Liver (tissue), 8 donors: ENCODE measurements at regions not wholly inside any gene's neighbourhood (a gene's known extent, or its start where the extent isn't known, plus 50 kb on each side); places are given as distances from the start of the nearest gene placed in this dataset.

ENCODE experiments used
- DNase-seq: peaks from one replicate; pipeline ENCODE4 v3.0.0-alpha.2; 2017; ENCODE audit warnings: low spot score
- H3K27ac ChIP-seq, 2 donors: one replicate each; pipeline ENCODE4 v1.7.0; 2013; ENCODE audit warnings: inconsistent platforms in 2 of 2, low read length in 2 of 2, control low read depth in 1 of 2, low read depth in 1 of 2, mild to moderate bottlenecking in 1 of 2
- H3K27me3 ChIP-seq, 4 donors: one replicate each; pipeline versions ENCODE4 v1.6.1 to v1.7.0; 2013; ENCODE audit warnings: low read length in 3 of 4, inconsistent platforms in 1 of 4, mild to moderate bottlenecking in 1 of 4, moderate library complexity in 1 of 4; ENCODE audit not compliant: control insufficient read depth in 4 of 4, insufficient read depth in 4 of 4
- H3K36me3 ChIP-seq, 4 donors: one replicate each; pipeline versions ENCODE4 v1.6.1 to v1.7.0; 2013; ENCODE audit warnings: low read length in 3 of 4, mild to moderate bottlenecking in 3 of 4, low read depth in 1 of 4, moderate library complexity in 1 of 4; ENCODE audit not compliant: control insufficient read depth in 4 of 4, insufficient read depth in 3 of 4
- H3K4me1 ChIP-seq, 4 donors: one replicate each; pipeline versions ENCODE4 v1.6.1 to v1.7.0; 2013; ENCODE audit warnings: low read length in 3 of 4, mild to moderate bottlenecking in 3 of 4, moderate library complexity in 1 of 4; ENCODE audit not compliant: control insufficient read depth in 4 of 4, insufficient read depth in 4 of 4
- H3K4me3 ChIP-seq, 3 donors: one replicate each; pipeline versions ENCODE4 v1.6.1 to v1.7.0; 2013; ENCODE audit warnings: low read length in 3 of 3, control low read depth in 1 of 3, low read depth in 1 of 3, mild to moderate bottlenecking in 1 of 3
- H3K9ac ChIP-seq, 2 donors: one replicate each; pipeline ENCODE4 v1.7.0; 2013; ENCODE audit warnings: low read length in 2 of 2, mild to moderate bottlenecking in 2 of 2, moderate library complexity in 2 of 2, control low read depth in 1 of 2, low read depth in 1 of 2
- H3K9me3 ChIP-seq, 4 donors: one replicate each; pipeline versions ENCODE4 v1.6.1 to v1.7.0; 2013; ENCODE audit warnings: low read length in 3 of 4; ENCODE audit not compliant: control insufficient read depth in 4 of 4
- ATF3 ChIP-seq: IDR thresholded peaks from 2 replicates; pipeline ENCODE4 v1.6.1; 2016; ENCODE audit warnings: antibody characterized with exemption
- CTCF ChIP-seq: fragments of 150-350 bp; IDR thresholded peaks from 2 replicates; pipeline ENCODE4 v1.5.1; 2017; ENCODE audit warnings: improper control_type of control experiment, low read depth, low read length; ENCODE audit not compliant: missing input control
- FOXA1 ChIP-seq: IDR thresholded peaks from 2 replicates; pipeline ENCODE4 v1.6.1; 2016; ENCODE audit warnings: antibody characterized with exemption
- GABPA ChIP-seq, 2 donors: IDR thresholded peaks in 1 of 2; conservative IDR thresholded peaks in 1 of 2; 2 replicates each; pipeline ENCODE4 v1.6.1; 2016; ENCODE audit warnings: antibody characterized with exemption in 2 of 2, mild to moderate bottlenecking in 1 of 2, moderate library complexity in 1 of 2
- JUND ChIP-seq, 2 donors: IDR thresholded peaks; 2 replicates each; pipeline ENCODE4 v1.6.1; 2016; ENCODE audit warnings: antibody characterized with exemption in 2 of 2
- MAX ChIP-seq: IDR thresholded peaks from 2 replicates; pipeline ENCODE4 v1.6.1; 2016; ENCODE audit warnings: antibody characterized with exemption
- RAD21 ChIP-seq, 2 donors: IDR thresholded peaks; 2 replicates each; pipeline ENCODE4 v1.6.1; 2016; ENCODE audit warnings: antibody characterized with exemption in 2 of 2, mild to moderate bottlenecking in 2 of 2
- REST ChIP-seq: IDR thresholded peaks from 2 replicates; pipeline ENCODE4 v1.6.1; 2016; ENCODE audit warnings: antibody characterized with exemption, mild to moderate bottlenecking
- RXRA ChIP-seq, 2 donors: IDR thresholded peaks; 2 replicates each; pipeline ENCODE4 v1.6.1; 2017 to 2018; ENCODE audit warnings: antibody characterized with exemption in 2 of 2, mild to moderate bottlenecking in 1 of 2
- SP1 ChIP-seq: IDR thresholded peaks from 2 replicates; pipeline ENCODE4 v1.6.1; 2018; ENCODE audit warnings: antibody characterized with exemption, mild to moderate bottlenecking
- TAF1 ChIP-seq: conservative IDR thresholded peaks from 2 replicates; pipeline ENCODE4 v1.6.1; 2016; ENCODE audit warnings: antibody characterized with exemption, mild to moderate bottlenecking
- YY1 ChIP-seq: IDR thresholded peaks from 2 replicates; pipeline ENCODE4 v1.6.1; 2016; ENCODE audit warnings: antibody characterized with exemption, mild to moderate bottlenecking
- WGBS: extraction: QIAGEN DNeasy Blood & Tissue Kit; methylation state at CpG from one replicate; pipeline ENCODE4 v1.1.7; 2013; 5-methylcytosine and 5-hydroxymethylcytosine counted together
- donor health status: healthy.
- donor health status: healthy.
- donor health status: healthy.
- donor health status: healthy.
- donor health status: healthy.

GRCh38 chr12:131536337-131536736, 174.6 kb upstream of the SFSWAP start:
- Histone ChIP-seq H3K4me3 (no peak overlapping the region), H3K27ac (no peak overlapping the region)

GRCh38 chr12:131536766-131537165, 174.1 kb upstream of the SFSWAP start:
- no peak overlapping the region for H3K27ac ChIP-seq

More at GRCh38 chr12:131536337-131536736, 174.6 kb upstream of the SFSWAP start:
- TF ChIP-seq REST (no peak), JUND (IDR thresholded peaks at IDR 0.05) (no peak), RAD21 (IDR thresholded peaks at IDR 0.05) (no peak), GABPA (IDR thresholded peaks at IDR 0.05 in 1 of 2, conservative IDR thresholded peaks at IDR 0.05 in 1 of 2) (no peak), TAF1 (no peak), MAX (no peak), FOXA1 (no peak), CTCF (no peak), YY1 (no peak), RXRA (IDR thresholded peaks at IDR 0.05) (no peak)
- no peaks in the 10 kb centered on the region for H3K4me1 ChIP-seq
- H3K27me3 ChIP-seq: no peaks in the 10 kb centered on the region
- no peaks in the 10 kb centered on the region for H3K9me3 ChIP-seq
- H3K9ac ChIP-seq: no peak overlapping the region
- 64% methylated on average over 11 of the region's 11 CpGs for WGBS
- DNase-seq: no peak
- no peaks in the 10 kb centered on the region for H3K36me3 ChIP-seq

More at GRCh38 chr12:131536766-131537165, 174.1 kb upstream of the SFSWAP start:
- Histone ChIP-seq H3K27me3 (no peaks in the 10 kb centered on the region), H3K4me3 (no peak overlapping the region), H3K4me1 (no peaks in the 10 kb centered on the region), H3K9me3 (no peaks in the 10 kb centered on the region), H3K36me3 (no peaks in the 10 kb centered on the region), H3K9ac (no peak overlapping the region)
- no peak for TF ChIP-seq RAD21 (IDR thresholded peaks at IDR 0.05)
- no peak for TF ChIP-seq REST
- TF ChIP-seq GABPA (IDR thresholded peaks at IDR 0.05 in 1 of 2, conservative IDR thresholded peaks at IDR 0.05 in 1 of 2): no peak
- TF ChIP-seq SP1: no peak
- TF ChIP-seq ATF3: no peak
- no peak for TF ChIP-seq FOXA1
- no peak for TF ChIP-seq JUND (IDR thresholded peaks at IDR 0.05)
- no peak for DNase-seq
- WGBS: 73% methylated on average over 13 of the region's 13 CpGs
